Nephron (organoid): ENCODE measurements at regions not wholly inside any gene's neighbourhood (a gene's known extent, or its start where the extent isn't known, plus 50 kb on each side); places are given as distances from the start of the nearest gene placed in this dataset.
A peak's percentile ranks its signal among the peaks of the same experiment; 100 is the strongest.

Experiments
- H3K27ac Mint-ChIP-seq, 3 experiments: 2 replicates each; pipeline ENCODE4 v1.8.0; 2020; ENCODE audit warnings: mixed read lengths in 3 of 3, mild to moderate bottlenecking in 2 of 3, moderate library complexity in 1 of 3
- H3K27me3 Mint-ChIP-seq: 2 replicates; pipeline ENCODE4 v1.8.0; 2021; ENCODE audit warnings: low read depth, mild to moderate bottlenecking, moderate library complexity, mixed read lengths
- H3K36me3 Mint-ChIP-seq: 2 replicates; pipeline ENCODE4 v1.8.0; 2020; ENCODE audit warnings: low read depth, mixed read lengths
- H3K4me1 Mint-ChIP-seq: 2 replicates; pipeline ENCODE4 v1.8.0; 2020; ENCODE audit warnings: mixed read lengths
- H3K4me3 Mint-ChIP-seq, 3 experiments: 2 replicates each; pipeline ENCODE4 v1.8.0; 2020; ENCODE audit warnings: mild to moderate bottlenecking in 3 of 3, mixed read lengths in 3 of 3, moderate library complexity in 2 of 3
- H3K9me3 Mint-ChIP-seq: 2 replicates; pipeline ENCODE4 v1.8.0; 2020; ENCODE audit warnings: mixed read lengths
- CTCF ChIP-seq, 3 experiments: fragments of 200-600 bp; sonication (generic); IDR thresholded peaks; one replicate each; pipeline ENCODE4 v1.5.0; 2021; ENCODE audit warnings: antibody characterized with exemption in 3 of 3; ENCODE audit not compliant: unreplicated experiment in 3 of 3

- no peak for TF ChIP-seq CTCF (IDR thresholded peaks at IDR 0.05; ENCODE audit: unreplicated experiment in 3 of 3)
- H3K27me3 Mint-ChIP-seq: peaks cover 3% of the 10 kb centered on the region
- H3K36me3 Mint-ChIP-seq: no peaks in the 10 kb centered on the region
- H3K4me3 Mint-ChIP-seq: no peak overlapping the region
- peaks cover 10% of the 10 kb centered on the region for H3K9me3 Mint-ChIP-seq
- peak overlapping the region in 2 of 3 experiments; percentile 3 to 18 for H3K27ac Mint-ChIP-seq
- peaks cover 44% of the 10 kb centered on the region for H3K4me1 Mint-ChIP-seq
Observed at GRCh38 chr17:55561973-55562495, 50.8 kb upstream of the SMIM36 start.

GRCh38 chr17:55561316-55561972, 50.2 kb upstream of the SMIM36 start:
- no peaks in the 10 kb centered on the region for H3K27me3 Mint-ChIP-seq
- H3K36me3 Mint-ChIP-seq: no peaks in the 10 kb centered on the region
- peaks cover 10% of the 10 kb centered on the region for H3K9me3 Mint-ChIP-seq
- peak overlapping the region in 2 of 3 experiments; percentile 3 to 18 for H3K27ac Mint-ChIP-seq
- H3K4me3 Mint-ChIP-seq: no peak overlapping the region
- TF ChIP-seq CTCF (IDR thresholded peaks at IDR 0.05; ENCODE audit: unreplicated experiment in 3 of 3): no peak
- H3K4me1 Mint-ChIP-seq: peaks cover 38% of the 10 kb centered on the region
